Adipocyte (in vitro differentiated cells): ENCODE measurements at regions not wholly inside any gene's neighbourhood (a gene's known extent, or its start where the extent isn't known, plus 50 kb on each side); places are given as distances from the start of the nearest gene placed in this dataset.
"Not testable (repeated sequence)": the region's sequence is repeated elsewhere in the genome, so short reads cannot be mapped to it uniquely, and the experiment has no call there.

Experiments
- DNase-seq: peaks from one replicate; pipeline ENCODE4 v3.0.0-alpha.2; 2015; ENCODE audit warnings: low read depth
- H3K27me3 ChIP-seq: replicated peaks from 2 replicates; pipeline ENCODE4 v1.7.0; 2013; ENCODE audit warnings: mild to moderate bottlenecking, low read length, moderate library complexity; ENCODE audit not compliant: control insufficient read depth, insufficient read depth
- H3K36me3 ChIP-seq: 2 replicates; pipeline ENCODE4 v1.7.0; 2013; ENCODE audit warnings: low read length, mild to moderate bottlenecking, moderate library complexity; ENCODE audit not compliant: control insufficient read depth, insufficient read depth, severe bottlenecking
- H3K4me1 ChIP-seq: 2 replicates; pipeline ENCODE4 v1.7.0; 2013; ENCODE audit warnings: mild to moderate bottlenecking, low read length, moderate library complexity; ENCODE audit not compliant: control insufficient read depth, insufficient read depth
- H3K4me3 ChIP-seq: 2 replicates; pipeline ENCODE4 v1.7.0; 2013; ENCODE audit warnings: mild to moderate bottlenecking, low read length, moderate library complexity
- H3K9ac ChIP-seq: 2 replicates; pipeline ENCODE4 v1.7.0; 2013; ENCODE audit warnings: mild to moderate bottlenecking, low read length, moderate library complexity
- H3K9me3 ChIP-seq: 2 replicates; pipeline ENCODE4 v1.7.0; 2013; ENCODE audit warnings: mild to moderate bottlenecking, low read length, moderate library complexity; ENCODE audit not compliant: control insufficient read depth

DNA sequence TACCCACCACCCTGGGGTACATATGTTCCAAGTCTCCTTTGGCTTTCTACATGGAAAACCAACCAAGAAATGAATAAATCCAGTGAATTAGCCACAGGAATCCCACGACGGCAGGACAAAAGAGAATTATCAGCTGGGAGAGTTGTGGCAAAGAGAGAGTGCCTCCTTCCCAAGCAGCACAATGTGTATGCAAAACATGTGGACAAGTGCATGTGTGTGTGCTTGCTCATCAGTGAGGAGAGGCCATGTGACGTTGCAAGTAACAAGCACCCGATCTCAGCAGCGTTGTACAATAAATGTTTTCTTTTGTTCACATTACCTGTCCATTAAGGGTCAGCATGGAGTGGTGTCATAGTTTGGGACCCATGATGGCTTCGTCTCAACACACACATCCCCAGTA, 50.0 kb upstream of the EMX2 start:
- H3K4me1 ChIP-seq: peaks cover 4% of the 10 kb centered on the region
- DNase-seq: no peak
- H3K4me3 ChIP-seq: no peak overlapping the region
- no peaks in the 10 kb centered on the region for H3K27me3 ChIP-seq
- peaks cover 29% of the 10 kb centered on the region for H3K36me3 ChIP-seq
- H3K9ac ChIP-seq: no peak overlapping the region
- H3K9me3 ChIP-seq: no peaks in the 10 kb centered on the region

DNA sequence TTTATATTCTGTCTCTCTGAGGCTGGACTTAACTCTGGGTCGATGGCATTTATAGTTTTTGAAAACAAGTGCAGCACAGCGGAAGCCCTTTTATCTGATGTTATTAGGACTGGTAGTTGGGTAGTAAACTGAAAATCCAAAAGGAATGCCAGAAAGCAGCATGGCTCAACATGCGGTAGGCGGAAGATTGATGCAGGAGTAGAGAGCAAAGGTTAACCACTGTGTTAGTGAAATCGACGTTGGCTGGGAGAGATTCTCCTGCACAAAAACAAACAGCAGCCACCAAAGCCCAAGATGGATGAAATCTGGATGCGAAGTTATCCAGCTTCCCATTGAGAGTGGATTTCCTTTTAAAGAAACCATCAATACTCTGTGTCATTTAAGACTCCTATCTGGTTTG, 54.5 kb upstream of the EMX2 start:
- no peak for DNase-seq
- H3K4me1 ChIP-seq: no peaks in the 10 kb centered on the region
- no peaks in the 10 kb centered on the region for H3K9me3 ChIP-seq
- no peaks in the 10 kb centered on the region for H3K27me3 ChIP-seq
- peaks cover 29% of the 10 kb centered on the region for H3K36me3 ChIP-seq
- H3K4me3 ChIP-seq: no peak overlapping the region
- H3K9ac ChIP-seq: no peak overlapping the region

DNA sequence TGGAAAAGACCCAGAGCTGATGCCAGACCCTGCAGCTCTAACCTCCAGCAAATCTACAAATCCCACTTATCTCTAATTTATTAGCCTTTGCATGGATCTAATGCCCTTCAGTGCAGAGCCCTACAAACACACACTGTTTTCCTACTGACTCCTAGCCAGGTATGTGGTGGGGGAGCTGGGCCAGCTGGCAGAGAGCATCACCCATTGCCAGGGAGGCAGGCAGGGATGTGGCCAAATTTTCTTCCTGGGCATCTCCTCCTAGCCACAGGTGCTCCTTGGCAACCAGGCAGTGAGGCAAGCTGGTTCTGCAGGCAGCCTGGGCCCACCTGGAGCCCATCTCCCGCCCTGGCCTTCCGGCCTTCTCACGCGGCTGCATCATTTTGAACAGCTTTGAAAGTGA, 55.9 kb upstream of the EMX2 start:
- Histone ChIP-seq H3K4me3 (no peak overlapping the region), H3K9ac (no peak overlapping the region), H3K9me3 (no peaks in the 10 kb centered on the region), H3K4me1 (no peaks in the 10 kb centered on the region), H3K27me3 (no peaks in the 10 kb centered on the region), H3K36me3 (peaks cover 29% of the 10 kb centered on the region)
- no peak for DNase-seq

DNA sequence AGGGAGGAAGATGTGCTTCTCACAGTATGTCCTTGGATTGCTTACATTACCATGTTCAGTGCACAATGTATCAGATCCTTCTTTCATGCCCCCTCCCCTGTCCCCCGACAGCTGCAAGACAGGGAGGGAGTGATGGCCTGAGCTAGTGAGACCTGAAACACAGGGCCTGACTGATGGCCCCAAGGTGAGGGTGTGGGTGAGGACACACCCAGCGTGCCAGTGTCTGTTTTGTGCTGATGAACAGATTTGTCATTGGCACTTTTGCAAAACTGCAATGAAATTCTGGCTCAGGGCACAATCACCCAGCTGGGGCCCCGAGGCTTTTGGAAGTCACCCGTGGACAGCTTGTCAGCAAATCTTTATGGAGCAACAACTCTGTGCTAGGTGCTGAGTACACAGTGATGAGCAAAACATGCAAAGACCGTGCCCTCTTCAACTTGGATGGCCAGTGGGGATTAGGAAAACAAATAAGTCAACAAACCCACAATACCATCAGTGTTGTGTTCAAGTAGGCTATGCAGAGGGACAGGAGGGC, 59.4 kb upstream of the EMX2 start:
- Histone ChIP-seq H3K4me1 (peaks cover 6% of the 10 kb centered on the region), H3K36me3 (peaks cover 5% of the 10 kb centered on the region), H3K27me3 (no peaks in the 10 kb centered on the region), H3K9ac (no peak overlapping the region), H3K9me3 (no peaks in the 10 kb centered on the region), H3K4me3 (no peak overlapping the region)
- DNase-seq: no peak

DNA sequence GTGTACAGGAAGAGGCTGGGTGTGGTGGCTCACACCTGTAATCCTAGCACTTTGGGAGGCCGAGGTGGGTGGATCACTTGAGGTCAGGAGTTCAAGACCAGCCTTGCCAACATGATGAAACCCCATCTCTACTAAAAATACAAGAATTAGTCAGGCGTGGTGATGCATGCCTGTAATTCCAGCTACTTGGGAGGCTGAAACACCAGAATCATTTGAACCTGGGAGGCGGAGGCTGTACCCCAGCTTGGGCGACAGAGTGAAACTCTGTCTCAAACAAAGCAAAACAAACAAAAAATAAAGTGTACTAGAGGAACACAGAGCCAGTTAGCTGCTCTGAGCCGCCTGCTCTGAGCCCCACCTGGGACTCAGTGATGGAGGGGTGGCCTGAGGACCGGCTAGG, 61.5 kb upstream of the EMX2 start:
- H3K4me3 ChIP-seq, H3K9ac ChIP-seq, DNase-seq, H3K9me3 ChIP-seq, H3K36me3 ChIP-seq, H3K27me3 ChIP-seq: not testable (repeated sequence)
- peaks cover 27% of the 10 kb centered on the region for H3K4me1 ChIP-seq

DNA sequence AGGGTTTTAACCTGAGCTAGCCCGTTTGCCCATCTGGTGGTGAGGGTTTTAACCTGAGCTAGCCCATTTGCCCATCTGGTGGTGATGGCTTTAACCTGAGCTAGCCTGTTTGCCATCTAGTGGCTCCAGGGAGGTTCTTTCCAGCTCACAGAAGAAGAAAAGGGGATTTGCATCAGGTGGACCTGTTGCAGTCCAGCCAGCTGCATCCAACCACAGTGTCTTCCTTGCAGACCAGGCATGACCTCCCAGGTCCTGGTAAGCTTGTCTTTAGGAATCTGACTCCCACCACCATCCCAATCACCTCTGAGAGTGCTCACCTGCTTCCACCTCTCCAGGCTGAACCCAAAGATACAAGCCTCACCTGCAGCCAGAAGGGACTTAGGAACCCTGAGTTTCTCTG, 62.4 kb upstream of the EMX2 start:
- no peaks in the 10 kb centered on the region for H3K36me3 ChIP-seq
- H3K9me3 ChIP-seq: no peaks in the 10 kb centered on the region
- DNase-seq: no peak
- no peaks in the 10 kb centered on the region for H3K27me3 ChIP-seq
- no peak overlapping the region for H3K4me3 ChIP-seq
- no peak overlapping the region for H3K9ac ChIP-seq
- peaks cover 32% of the 10 kb centered on the region for H3K4me1 ChIP-seq

DNA sequence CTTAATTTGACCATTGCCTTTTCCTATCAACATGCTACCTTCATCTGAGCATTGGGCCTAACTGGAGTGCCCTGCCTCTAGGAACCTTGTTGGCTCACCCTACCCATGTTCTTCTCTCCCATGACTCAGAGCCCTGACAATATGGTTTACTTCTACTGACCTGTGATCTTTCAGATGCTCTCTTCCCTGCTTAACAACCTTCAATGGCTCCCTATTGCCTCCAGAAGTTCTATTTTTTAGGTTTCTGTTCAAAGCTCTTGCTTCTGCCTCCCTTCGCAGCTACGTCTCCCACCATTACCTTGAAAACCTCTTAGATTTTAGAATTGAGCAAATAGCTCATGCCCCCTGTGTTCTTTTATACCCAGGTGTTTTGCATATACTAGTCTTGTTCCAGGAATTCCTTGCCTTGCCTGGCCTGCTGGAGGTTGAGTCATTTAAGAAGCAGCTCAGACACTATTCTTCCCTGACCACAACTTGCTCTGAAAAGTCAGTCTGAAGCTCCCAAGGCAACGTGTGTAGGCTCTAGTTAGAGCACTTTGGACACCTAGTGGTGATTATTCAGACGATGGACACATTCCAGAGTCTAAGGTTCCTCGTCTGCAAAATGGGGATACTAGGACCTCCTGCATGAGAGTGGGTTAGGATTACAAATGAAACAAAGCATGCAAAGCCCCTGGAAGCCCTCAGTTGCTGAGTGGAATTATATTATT, 64.4 kb upstream of the EMX2 start:
- DNase-seq: peak; percentile 4
- H3K36me3 ChIP-seq: no peaks in the 10 kb centered on the region
- H3K9ac ChIP-seq: peak overlapping the region; percentile 38
- H3K4me3 ChIP-seq: no peak overlapping the region
- H3K4me1 ChIP-seq: peaks cover 32% of the 10 kb centered on the region
- no peaks in the 10 kb centered on the region for H3K27me3 ChIP-seq
- no peaks in the 10 kb centered on the region for H3K9me3 ChIP-seq

DNA sequence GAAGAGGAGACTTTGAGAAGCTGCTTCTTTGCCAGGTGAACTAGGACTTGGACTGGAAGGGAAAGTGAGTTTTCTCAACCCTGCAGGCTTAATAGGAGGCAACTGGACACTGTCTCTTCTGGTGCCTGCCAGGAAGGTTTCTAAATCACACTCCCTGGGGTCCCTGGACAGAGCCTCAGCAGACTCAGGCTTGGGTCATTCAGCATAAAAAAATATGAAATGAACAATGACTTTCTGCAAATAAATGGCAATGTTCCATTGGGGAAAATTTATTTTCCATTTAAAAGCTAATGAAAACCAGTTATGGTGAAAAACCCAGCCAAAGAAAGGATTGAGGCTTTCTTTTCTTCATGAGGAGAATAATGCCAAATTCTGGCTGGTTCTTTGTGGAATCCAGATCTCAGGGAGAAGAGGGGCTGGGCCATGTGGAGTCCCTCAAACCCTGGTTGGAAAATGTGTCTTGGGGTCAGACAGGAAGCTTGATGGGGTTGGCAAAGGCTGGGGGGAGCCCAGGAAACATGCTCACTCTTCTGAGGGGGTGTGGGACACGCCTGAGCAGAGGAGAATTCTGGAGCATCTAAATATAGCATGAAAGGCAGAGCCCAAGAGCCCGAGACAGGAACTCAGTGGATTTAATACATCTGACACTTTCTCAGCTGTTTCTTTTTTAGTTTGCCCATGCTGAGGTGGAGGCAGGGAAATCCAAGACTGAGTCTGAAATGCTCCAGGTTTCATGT, 65.2 kb upstream of the EMX2 start:
- DNase-seq: no peak
- Histone ChIP-seq H3K27me3 (no peaks in the 10 kb centered on the region), H3K36me3 (no peaks in the 10 kb centered on the region), H3K9me3 (no peaks in the 10 kb centered on the region), H3K4me1 (peaks cover 32% of the 10 kb centered on the region), H3K9ac (peak overlapping the region; percentile 63), H3K4me3 (peak overlapping the region; percentile 37)

DNA sequence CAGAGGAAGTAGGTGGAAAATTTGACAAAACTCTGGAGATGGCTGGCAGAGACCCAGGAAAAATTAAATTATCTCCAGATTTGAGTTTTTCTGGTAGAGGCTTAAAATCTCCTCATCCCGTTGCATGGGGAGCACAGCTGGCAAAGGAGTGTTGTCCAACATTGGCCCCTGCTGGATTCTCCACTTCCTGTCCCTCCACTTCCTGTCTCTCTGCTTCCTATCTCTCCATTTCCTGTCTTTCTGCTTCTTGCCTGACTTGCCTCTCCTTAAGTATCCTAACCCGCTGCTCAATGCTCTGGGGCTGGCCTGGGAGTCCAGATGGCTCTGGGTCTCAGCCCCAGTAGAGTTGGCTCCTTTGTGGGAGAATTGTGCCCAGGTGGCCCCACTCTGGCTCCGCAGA, 65.8 kb upstream of the EMX2 start:
- DNase-seq: no peak
- H3K9ac ChIP-seq: peak overlapping the region; percentile 63
- peak overlapping the region; percentile 37 for H3K4me3 ChIP-seq
- H3K36me3 ChIP-seq: no peaks in the 10 kb centered on the region
- peaks cover 32% of the 10 kb centered on the region for H3K4me1 ChIP-seq
- no peaks in the 10 kb centered on the region for H3K27me3 ChIP-seq
- H3K9me3 ChIP-seq: no peaks in the 10 kb centered on the region

DNA sequence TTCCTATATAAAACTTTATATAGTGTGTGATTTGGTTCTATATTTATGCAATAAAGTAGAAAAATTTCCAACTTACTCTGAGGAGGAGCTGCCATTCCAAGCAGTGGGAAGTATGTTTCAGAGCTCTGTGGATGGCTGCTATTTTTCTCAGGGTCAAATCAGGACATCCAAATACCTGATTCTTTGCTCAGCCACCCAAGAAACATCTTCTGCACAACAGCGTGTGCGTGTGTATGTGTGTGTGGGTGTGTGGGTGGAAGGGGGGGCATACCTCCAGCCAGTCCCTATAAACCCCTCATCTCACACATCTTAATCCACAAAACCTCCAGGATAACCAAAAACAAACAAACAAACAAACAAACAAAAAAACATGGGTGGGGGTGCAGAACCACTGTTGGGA, 66.3 kb upstream of the EMX2 start:
- peak overlapping the region; percentile 37 for H3K4me3 ChIP-seq
- H3K9ac ChIP-seq: peak overlapping the region; percentile 63
- H3K27me3 ChIP-seq: no peaks in the 10 kb centered on the region
- no peak for DNase-seq
- H3K9me3 ChIP-seq: no peaks in the 10 kb centered on the region
- peaks cover 32% of the 10 kb centered on the region for H3K4me1 ChIP-seq
- no peaks in the 10 kb centered on the region for H3K36me3 ChIP-seq

DNA sequence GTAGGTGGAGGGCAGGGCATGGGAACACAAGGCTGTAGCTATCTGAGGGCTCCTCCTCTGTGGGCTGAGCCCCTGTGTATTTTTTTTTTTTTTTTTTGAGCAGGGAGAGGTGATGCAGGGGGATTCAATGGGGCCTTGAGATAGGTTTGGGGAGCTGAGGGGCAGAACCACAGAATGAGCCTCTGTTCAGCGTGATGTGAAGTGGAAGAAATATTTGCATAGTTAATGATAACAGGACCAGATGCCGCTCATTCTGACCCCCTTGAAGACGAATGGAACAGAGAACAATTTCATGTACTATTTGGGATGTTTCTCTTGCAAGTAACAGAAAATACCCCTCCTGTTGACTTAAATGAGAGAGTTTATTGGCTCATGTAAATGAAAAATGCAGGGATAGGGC, 69.7 kb upstream of the EMX2 start:
- no peak overlapping the region for H3K4me3 ChIP-seq

More for the DNA sequence above, 69.7 kb upstream of the EMX2 start:
- H3K36me3 ChIP-seq: no peaks in the 10 kb centered on the region
- no peak overlapping the region for H3K9ac ChIP-seq
- H3K9me3 ChIP-seq: no peaks in the 10 kb centered on the region
- H3K4me1 ChIP-seq: peaks cover 33% of the 10 kb centered on the region
- no peak for DNase-seq
- peaks cover 4% of the 10 kb centered on the region for H3K27me3 ChIP-seq
